H9 (cell line): ENCODE measurements at regions not wholly inside any gene's neighbourhood (a gene's known extent, or its start where the extent isn't known, plus 50 kb on each side); places are given as distances from the start of the nearest gene placed in this dataset.

Experiments
- DNase-seq: peaks from one replicate; pipeline ENCODE4 v3.0.0-alpha.2; 2017
- H2AFZ ChIP-seq: one replicate; pipeline ENCODE4 v1.6.1; 2013; ENCODE audit warnings: mild to moderate bottlenecking, low read length, control low read depth, moderate library complexity
- H2AK5ac ChIP-seq: 2 replicates; pipeline ENCODE4 v1.6.1; 2013; ENCODE audit warnings: low read length, control low read depth, mixed read lengths; ENCODE audit not compliant: insufficient read length
- H2BK120ac ChIP-seq: one replicate; pipeline ENCODE4 v1.6.1; 2013; ENCODE audit warnings: low read depth, mild to moderate bottlenecking, low read length, control low read depth, inconsistent platforms; ENCODE audit not compliant: poor library complexity, severe bottlenecking
- H2BK12ac ChIP-seq: 2 replicates; pipeline ENCODE4 v1.6.1; 2013; ENCODE audit warnings: low read length, control low read depth, mixed read lengths, low read depth; ENCODE audit not compliant: insufficient read length
- H2BK15ac ChIP-seq: 2 replicates; pipeline ENCODE4 v1.6.1; 2013; ENCODE audit warnings: low read depth, low read length, control low read depth
- H2BK20ac ChIP-seq: one replicate; pipeline ENCODE4 v1.6.1; 2013; ENCODE audit warnings: low read depth, mild to moderate bottlenecking, low read length, control low read depth, inconsistent platforms; ENCODE audit not compliant: poor library complexity, severe bottlenecking
- H2BK5ac ChIP-seq: 2 replicates; pipeline ENCODE4 v1.6.1; 2013; ENCODE audit warnings: low read length, control low read depth, mixed read lengths; ENCODE audit not compliant: insufficient read length
- H3K14ac ChIP-seq: 2 replicates; pipeline ENCODE4 v1.6.1; 2013; ENCODE audit warnings: low read length, control low read depth; ENCODE audit not compliant: insufficient read depth
- H3K18ac ChIP-seq: 2 replicates; pipeline ENCODE4 v1.6.1; 2013; ENCODE audit warnings: low read depth, mild to moderate bottlenecking, mixed read lengths, low read length, control low read depth; ENCODE audit not compliant: insufficient read length
- H3K23ac ChIP-seq: 2 replicates; pipeline ENCODE4 v1.6.1; 2013; ENCODE audit warnings: low read length, control low read depth, mixed read lengths, low read depth; ENCODE audit not compliant: insufficient read length
- H3K23me2 ChIP-seq: 2 replicates; pipeline ENCODE4 v1.6.1; 2013; ENCODE audit warnings: low read depth, mild to moderate bottlenecking, mixed read lengths, low read length, control low read depth; ENCODE audit not compliant: insufficient read length, poor library complexity, severe bottlenecking
- H3K27ac ChIP-seq: 2 replicates; pipeline ENCODE4 v1.5.1; 2013; ENCODE audit warnings: low read length, control low read depth, mixed read lengths, low read depth; ENCODE audit not compliant: insufficient read length
- H3K27me3 ChIP-seq: 2 replicates; pipeline ENCODE4 v1.6.1; 2013; ENCODE audit warnings: low read length, control low read depth, inconsistent platforms; ENCODE audit not compliant: insufficient read depth
- H3K4ac ChIP-seq: 2 replicates; pipeline ENCODE4 v1.6.1; 2013; ENCODE audit warnings: low read depth, mild to moderate bottlenecking, control low read depth, inconsistent platforms, low read length, moderate library complexity
- H3K4me1 ChIP-seq: 2 replicates; pipeline ENCODE4 v1.6.1; 2013; ENCODE audit warnings: low read length, control low read depth, inconsistent platforms; ENCODE audit not compliant: insufficient read depth
- H3K4me2 ChIP-seq: 2 replicates; pipeline ENCODE4 v1.6.1; 2013; ENCODE audit warnings: low read length, control low read depth, mixed read lengths; ENCODE audit not compliant: insufficient read length, insufficient read depth
- H3K56ac ChIP-seq: 2 replicates; pipeline ENCODE4 v1.6.1; 2013; ENCODE audit warnings: low read depth, mild to moderate bottlenecking, mixed read lengths, low read length, control low read depth; ENCODE audit not compliant: insufficient read length
- H3K79me1 ChIP-seq: 2 replicates; pipeline ENCODE4 v1.6.1; 2013; ENCODE audit warnings: low read depth, mild to moderate bottlenecking, moderate library complexity, low read length, control low read depth, inconsistent platforms; ENCODE audit not compliant: insufficient read depth, poor library complexity, severe bottlenecking
- H3K79me2 ChIP-seq: 2 replicates; pipeline ENCODE4 v1.6.1; 2013; ENCODE audit warnings: low read length, control low read depth, inconsistent platforms; ENCODE audit not compliant: insufficient read depth
- H3K9ac ChIP-seq: 2 replicates; pipeline ENCODE4 v1.6.1; 2013; ENCODE audit warnings: low read length, control low read depth, mixed read lengths; ENCODE audit not compliant: insufficient read length; ENCODE audit errors: extremely low read depth
- H3K9me3 ChIP-seq: one replicate; pipeline ENCODE4 v1.6.1; 2013; ENCODE audit warnings: low read depth, low read length, inconsistent platforms; ENCODE audit not compliant: control insufficient read depth
- H3T11ph ChIP-seq: one replicate; pipeline ENCODE4 v1.6.1; 2013; ENCODE audit warnings: mild to moderate bottlenecking, low read length, control low read depth, inconsistent platforms
- H4K20me1 ChIP-seq: one replicate; pipeline ENCODE4 v1.6.1; 2013; ENCODE audit not compliant: control insufficient read depth, insufficient read length, insufficient read depth
- H4K5ac ChIP-seq: 2 replicates; pipeline ENCODE4 v1.6.1; 2013; ENCODE audit warnings: low read depth, mild to moderate bottlenecking, mixed read lengths, low read length, control low read depth; ENCODE audit not compliant: insufficient read length
- H4K8ac ChIP-seq: replicated peaks from 2 replicates; pipeline ENCODE4 v1.6.1; 2013; ENCODE audit warnings: low read length, control low read depth, mixed read lengths, low read depth; ENCODE audit not compliant: insufficient read length
- H4K91ac ChIP-seq: 2 replicates; pipeline ENCODE4 v1.6.1; 2013; ENCODE audit warnings: low read depth, mild to moderate bottlenecking, moderate library complexity, mixed read lengths, low read length, control low read depth; ENCODE audit not compliant: insufficient read length
- H3K27ac Mint-ChIP-seq, 3 experiments: 2 replicates in 2 of 3; 3 replicates in 1 of 3; pipeline ENCODE4 v1.8.0; 2020 to 2021; ENCODE audit warnings: mixed read lengths in 3 of 3, mild to moderate bottlenecking in 1 of 3, moderate library complexity in 1 of 3
- H3K27me3 Mint-ChIP-seq: 2 replicates; pipeline ENCODE4 v1.8.0; 2021; ENCODE audit warnings: low read depth, mild to moderate bottlenecking, moderate library complexity, mixed read lengths
- H3K36me3 Mint-ChIP-seq, 3 experiments: 2 replicates in 2 of 3; 3 replicates in 1 of 3; pipeline ENCODE4 v1.8.0; 2020 to 2021; ENCODE audit warnings: low read depth in 3 of 3, mixed read lengths in 3 of 3; ENCODE audit not compliant: insufficient read depth in 1 of 3
- H3K4me1 Mint-ChIP-seq, 2 experiments: 2 replicates each; pipeline ENCODE4 v1.8.0; 2020; ENCODE audit warnings: mixed read lengths in 2 of 2
- H3K4me3 Mint-ChIP-seq, 2 experiments: 2 replicates in 1 of 2; 3 replicates in 1 of 2; pipeline ENCODE4 v1.8.0; 2020 to 2021; ENCODE audit warnings: mild to moderate bottlenecking in 2 of 2, mixed read lengths in 2 of 2, moderate library complexity in 1 of 2
- H3K9me3 Mint-ChIP-seq, 2 experiments: 2 replicates in 1 of 2; 3 replicates in 1 of 2; pipeline ENCODE4 v1.8.0; 2020; ENCODE audit warnings: mild to moderate bottlenecking in 2 of 2, mixed read lengths in 2 of 2, moderate library complexity in 1 of 2
- CTCF ChIP-seq: fragments of 200-600 bp; sonication (generic); conservative IDR thresholded peaks from 3 replicates; pipeline ENCODE4 v1.8.0; 2021; ENCODE audit warnings: antibody characterized with exemption, mild to moderate bottlenecking
- WGBS: extraction: QIAGEN DNeasy Blood & Tissue Kit; methylation state at CpG from one replicate; pipeline ENCODE4 v1.1.7; 2013; ENCODE audit warnings: missing lambda C conversion rate, low lambda C conversion rate, mixed read lengths; ENCODE audit not compliant: insufficient read length; ENCODE audit errors: extremely low coverage; 5-methylcytosine and 5-hydroxymethylcytosine counted together

GRCh38 chr17:27081002-27081638, 212.8 kb upstream of the WSB1 start:
- Mint-ChIP-seq H3K27ac (no peak overlapping the region), H3K27me3 (peaks cover 5% of the 10 kb centered on the region), H3K4me1 (no peaks in the 10 kb centered on the region), H3K9me3 (peaks cover 91 to 95% of the 10 kb centered on the region in 2 experiments), H3K4me3 (no peak overlapping the region), H3K36me3 (peaks cover 7 to 38% (median 9%) of the 10 kb centered on the region in 3 experiments; a peak in 6 of 7 replicates)
- Histone ChIP-seq H3K79me2 (no peaks in the 10 kb centered on the region), H3K4ac (no peak overlapping the region), H3K4me2 (no peak overlapping the region), H2BK5ac (no peak overlapping the region), H3K27ac (no peak overlapping the region), H2BK12ac (no peak overlapping the region), H2BK120ac (no peak overlapping the region), H3K14ac (no peak overlapping the region), H3K18ac (no peak overlapping the region), H3K9ac (no peak overlapping the region), H3K4me1 (no peaks in the 10 kb centered on the region), H4K5ac (no peak overlapping the region), H2BK15ac (no peak overlapping the region), H4K8ac (no peak overlapping the region), H3K27me3 (no peaks in the 10 kb centered on the region), H3K23ac (no peak overlapping the region), H3T11ph (no peak overlapping the region), H3K79me1 (no peaks in the 10 kb centered on the region), H4K91ac (no peak overlapping the region), H2BK20ac (no peak overlapping the region), H2AK5ac (no peak overlapping the region), H2AFZ (no peak overlapping the region), H3K23me2 (no peaks in the 10 kb centered on the region), H4K20me1 (no peaks in the 10 kb centered on the region), H3K56ac (no peak overlapping the region), H3K9me3 (peaks cover 75% of the 10 kb centered on the region)
- no peak for DNase-seq
- WGBS: no CpG with 5 or more reads among the region's 4 CpGs
- TF ChIP-seq CTCF: no peak
